GM23338 (cell line): ENCODE measurements at regions not wholly inside any gene's neighbourhood (a gene's known extent, or its start where the extent isn't known, plus 50 kb on each side); places are given as distances from the start of the nearest gene placed in this dataset.

ENCODE experiments used
- ATAC-seq: fragments of 200-7000 bp; cut with Tn5 transposase; 3 replicates; pipeline ENCODE4 v1.9.1; 2020
- DNase-seq: peaks from one replicate; pipeline ENCODE4 v3.0.0-alpha.2; 2015; ENCODE audit warnings: low spot score
- H2AFZ ChIP-seq: fragments of 200-600 bp; sonication (generic); 2 replicates; pipeline ENCODE4 v1.8.0; 2016; ENCODE audit warnings: antibody characterized with exemption, mild to moderate bottlenecking, moderate library complexity
- H3F3A ChIP-seq: fragments of 200-600 bp; sonication (generic); replicated peaks from 2 replicates; pipeline ENCODE4 v1.8.0; 2017; ENCODE audit warnings: antibody characterized with exemption, mixed run types, low read depth
- H3K27ac ChIP-seq: fragments of 200-600 bp; sonication (generic); 2 replicates; pipeline ENCODE4 v1.6.1; 2016; ENCODE audit warnings: low read depth
- H3K27me3 ChIP-seq: fragments of 200-600 bp; sonication (generic); 2 replicates; pipeline ENCODE4 v1.8.0; 2016; ENCODE audit warnings: mild to moderate bottlenecking, mixed run types, moderate library complexity; ENCODE audit not compliant: insufficient read depth
- H3K36me3 ChIP-seq: fragments of 200-600 bp; sonication (generic); 2 replicates; pipeline ENCODE4 v1.8.0; 2016; ENCODE audit warnings: mild to moderate bottlenecking; ENCODE audit not compliant: insufficient read depth
- H3K4me1 ChIP-seq: fragments of 200-600 bp; sonication (generic); 2 replicates; pipeline ENCODE4 v1.8.0; 2016; ENCODE audit warnings: mild to moderate bottlenecking, moderate library complexity; ENCODE audit not compliant: insufficient read depth
- H3K4me2 ChIP-seq: fragments of 200-600 bp; sonication (generic); 2 replicates; pipeline ENCODE4 v1.7.1; 2017; ENCODE audit warnings: mixed run types
- H3K4me3 ChIP-seq: fragments of 200-600 bp; sonication (generic); 2 replicates; pipeline ENCODE4 v1.6.1; 2016; ENCODE audit warnings: mixed run types
- H3K79me2 ChIP-seq: fragments of 200-600 bp; sonication (generic); replicated peaks from 2 replicates; pipeline ENCODE4 v1.8.0; 2017; ENCODE audit warnings: mild to moderate bottlenecking; ENCODE audit not compliant: insufficient read depth
- H3K9me2 ChIP-seq: fragments of 200-600 bp; sonication (generic); 2 replicates; pipeline ENCODE4 v1.8.0; 2017; ENCODE audit not compliant: insufficient read depth
- H4K20me1 ChIP-seq: fragments of 200-600 bp; sonication (generic); replicated peaks from 2 replicates; pipeline ENCODE4 v1.8.0; 2017; ENCODE audit warnings: mild to moderate bottlenecking; ENCODE audit not compliant: insufficient read depth
- H3K27ac Mint-ChIP-seq: 2 replicates; pipeline ENCODE4 v1.8.0; 2020; ENCODE audit warnings: inconsistent platforms, mild to moderate bottlenecking, moderate library complexity, mixed read lengths
- H3K27me3 Mint-ChIP-seq: 3 replicates; pipeline ENCODE4 v1.8.0; 2022; ENCODE audit warnings: low read depth, mild to moderate bottlenecking, moderate library complexity, mixed read lengths, inconsistent platforms; ENCODE audit not compliant: insufficient read depth, poor library complexity
- H3K36me3 Mint-ChIP-seq: 3 replicates; pipeline ENCODE4 v1.8.0; 2021; ENCODE audit warnings: low read depth, mild to moderate bottlenecking, inconsistent platforms, moderate library complexity, mixed read lengths
- H3K4me1 Mint-ChIP-seq: 3 replicates; pipeline ENCODE4 v1.8.0; 2020; ENCODE audit warnings: mild to moderate bottlenecking, inconsistent platforms, mixed read lengths
- H3K4me3 Mint-ChIP-seq: 3 replicates; pipeline ENCODE4 v1.8.0; 2021; ENCODE audit warnings: moderate library complexity, mild to moderate bottlenecking, inconsistent platforms, mixed read lengths
- H3K9me3 Mint-ChIP-seq: 3 replicates; pipeline ENCODE4 v1.8.0; 2020; ENCODE audit warnings: moderate library complexity, mild to moderate bottlenecking, inconsistent platforms, mixed read lengths
- CREB1 ChIP-seq: fragments of 250-450 bp; sonication (Bioruptor Pico); IDR thresholded peaks from 2 replicates; pipeline ENCODE4 v1.5.0; 2020; ENCODE audit warnings: low read depth, mild to moderate bottlenecking, moderate library complexity
- CTCF ChIP-seq, 2 experiments: fragments of 200-600 bp in 1 of 2; sonication (generic) in 1 of 2; conservative IDR thresholded peaks; 2 replicates each; pipeline versions ENCODE4 v1.5.1 to v1.6.1; 2016 to 2017; ENCODE audit warnings: antibody characterized with exemption in 2 of 2, low read depth in 2 of 2, mild to moderate bottlenecking in 2 of 2, moderate library complexity in 1 of 2
- ETS1 ChIP-seq: IDR thresholded peaks from 2 replicates; pipeline ENCODE4 v1.6.1; 2016; ENCODE audit warnings: antibody characterized with exemption
- EZH2 ChIP-seq: fragments of 200-600 bp; sonication (generic); IDR thresholded peaks from one replicate; pipeline ENCODE4 v1.8.0; 2017; ENCODE audit warnings: antibody characterized with exemption, mild to moderate bottlenecking, low read depth; ENCODE audit not compliant: unreplicated experiment
- EZH2phosphoT487 ChIP-seq: fragments of 200-600 bp; sonication (generic); IDR thresholded peaks from one replicate; pipeline ENCODE4 v1.8.1; 2018; ENCODE audit warnings: antibody characterized with exemption; ENCODE audit not compliant: unreplicated experiment
- JUNB ChIP-seq: IDR thresholded peaks from one replicate; pipeline ENCODE4 v1.6.1; 2016; ENCODE audit warnings: antibody characterized with exemption; ENCODE audit not compliant: unreplicated experiment
- NANOG ChIP-seq: IDR thresholded peaks from 2 replicates; pipeline ENCODE4 v1.6.1; 2016; ENCODE audit warnings: antibody characterized with exemption, borderline replicate concordance
- POLR2AphosphoS5 ChIP-seq: IDR thresholded peaks from 2 replicates; pipeline ENCODE4 v1.6.1; 2016; ENCODE audit warnings: antibody characterized with exemption, low read depth
- REST ChIP-seq: IDR thresholded peaks from one replicate; pipeline ENCODE4 v1.6.1; 2018; ENCODE audit warnings: antibody characterized with exemption; ENCODE audit not compliant: unreplicated experiment
- STAT1 ChIP-seq: IDR thresholded peaks from one replicate; pipeline ENCODE4 v1.6.1; 2016; ENCODE audit warnings: antibody characterized with exemption; ENCODE audit not compliant: unreplicated experiment
- ZNF331 ChIP-seq: fragments of 250-450 bp; sonication (Bioruptor Pico); IDR thresholded peaks from 2 replicates; pipeline ENCODE4 v1.5.0; 2020; ENCODE audit warnings: low read depth, mild to moderate bottlenecking, moderate library complexity

- Histone ChIP-seq H3K4me3 (no peak overlapping the region), H3K4me2 (no peak overlapping the region), H3K4me1 (peaks cover 41% of the 10 kb centered on the region), H3F3A (no peaks in the 10 kb centered on the region), H3K9me2 (no peaks in the 10 kb centered on the region), H4K20me1 (no peaks in the 10 kb centered on the region), H3K27ac (no peak overlapping the region), H3K36me3 (no peaks in the 10 kb centered on the region), H2AFZ (no peak overlapping the region), H3K27me3 (no peaks in the 10 kb centered on the region), H3K79me2 (no peaks in the 10 kb centered on the region)
- TF ChIP-seq JUNB (no peak), NANOG (no peak), POLR2AphosphoS5 (no peak), STAT1 (no peak), REST (no peak), ZNF331 (CRISPR knock-in tag) (no peak)
- DNase-seq (no peak), ATAC-seq (no peak)
- H3K27ac Mint-ChIP-seq = no peak overlapping the region
- no peak overlapping the region for H3K4me3 Mint-ChIP-seq
- H3K9me3 Mint-ChIP-seq = no peaks in the 10 kb centered on the region
- H3K4me1 Mint-ChIP-seq = peaks cover 57% of the 10 kb centered on the region
- H3K36me3 Mint-ChIP-seq = no peaks in the 10 kb centered on the region
- H3K27me3 Mint-ChIP-seq = peaks cover 4% of the 10 kb centered on the region
Measured at GRCh38 chr6:100173211-100173610, 179.2 kb upstream of the MCHR2 start.

GRCh38 chr6:100172322-100172713 lies 178.3 kb upstream of the MCHR2 start:
- no peaks in the 10 kb centered on the region for H3K9me2 ChIP-seq
- H2AFZ ChIP-seq = no peak overlapping the region
- Mint-ChIP-seq H3K4me3 (peak overlapping the region; percentile 3; the same call in 1 of the 3 replicates), H3K27ac (no peak overlapping the region), H3K4me1 (peaks cover 66% of the 10 kb centered on the region), H3K9me3 (no peaks in the 10 kb centered on the region), H3K27me3 (peaks cover 4% of the 10 kb centered on the region), H3K36me3 (no peaks in the 10 kb centered on the region)
- H3K4me2 ChIP-seq = peak overlapping the region; percentile 7; the same call in 1 of the 2 replicates
- no peak overlapping the region; the same call in 1 of the 2 replicates for H3K27ac ChIP-seq
- peaks cover 46% of the 10 kb centered on the region for H3K4me1 ChIP-seq
- ATAC-seq = peak; percentile 12; the same call in 1 of the 3 replicates
- H3K4me3 ChIP-seq = no peak overlapping the region
- H3K27me3 ChIP-seq = no peaks in the 10 kb centered on the region
- no peaks in the 10 kb centered on the region for H3K36me3 ChIP-seq
- DNase-seq = peak; percentile 48
- no peaks in the 10 kb centered on the region for H3K79me2 ChIP-seq
- H3F3A ChIP-seq = no peaks in the 10 kb centered on the region
- H4K20me1 ChIP-seq = no peaks in the 10 kb centered on the region
- TF ChIP-seq EZH2phosphoT487 = no peak
- TF ChIP-seq CTCF (conservative IDR thresholded peaks at IDR 0.05; ENCODE audit: low read depth in 2 of 2) = no peak
- TF ChIP-seq JUNB = no peak
- no peak for TF ChIP-seq EZH2
- no peak for TF ChIP-seq ETS1
- TF ChIP-seq POLR2AphosphoS5 = no peak
- no peak for TF ChIP-seq NANOG
- no peak for TF ChIP-seq CREB1 (CRISPR knock-in tag)
- TF ChIP-seq REST = no peak
